T-cell (primary cell): ENCODE measurements at regions not wholly inside any gene's neighbourhood (a gene's known extent, or its start where the extent isn't known, plus 50 kb on each side); places are given as distances from the start of the nearest gene placed in this dataset.

Source experiments
- ATAC-seq, 4 experiments: fragments of 200-7000 bp in 3 of 4; fragments of 150-1000 bp in 1 of 4; cut with Tn5 transposase; replicated peaks in 1 of 4; 1 replicate in 3 of 4; 2 replicates in 1 of 4; pipeline ENCODE4 v1.10.0; 2021; ENCODE audit warnings: moderate library complexity in 3 of 4, mild to moderate bottlenecking in 2 of 4, moderate number of reproducible peaks in 1 of 4
- CTCF ChIA-PET, 2 donors: fragments of 300-600 bp; sonication (Branson Sonifier 250); formaldehyde crosslinking; loops; one replicate each; lab custom pipeline; 2022; ENCODE audit warnings: antibody characterized with exemption in 2 of 2; lab: Charles Lee
- POLR2A ChIA-PET, 2 donors: fragments of 300-600 bp; sonication (Branson Sonifier 250); formaldehyde crosslinking; loops; one replicate each; lab custom pipeline; 2022; ENCODE audit warnings: antibody characterized with exemption in 2 of 2; lab: Charles Lee
- DNase-seq, 35 experiments: peaks; one replicate each; pipeline versions ENCODE4 v3.0.0 to v3.0.0-alpha.2; 2013 to 2023
- H3K27ac ChIP-seq: one replicate; pipeline ENCODE4 v1.5.1; 2013; ENCODE audit warnings: low read length
- H3K27me3 ChIP-seq, 2 experiments: replicated peaks in 1 of 2; 1 replicate in 1 of 2; 2 replicates in 1 of 2; pipeline versions ENCODE4 v1.6.1 to v1.7.0; 2013; ENCODE audit warnings: low read length in 1 of 2, mixed read lengths in 1 of 2; ENCODE audit not compliant: control insufficient read depth in 2 of 2, insufficient read depth in 2 of 2; ENCODE audit errors: extremely low read depth in 1 of 2
- H3K36me3 ChIP-seq, 2 donors: 1 replicate in 1 of 2; 2 replicates in 1 of 2; pipeline versions ENCODE4 v1.6.1 to v1.7.0; 2013; ENCODE audit warnings: low read length in 1 of 2; ENCODE audit not compliant: control insufficient read depth in 2 of 2, insufficient read depth in 1 of 2; ENCODE audit errors: extremely low read depth in 1 of 2
- H3K4me1 ChIP-seq, 2 experiments: 1 replicate in 1 of 2; 2 replicates in 1 of 2; pipeline versions ENCODE4 v1.6.1 to v1.7.0; 2013; ENCODE audit warnings: low read length in 2 of 2, mixed read lengths in 1 of 2; ENCODE audit not compliant: insufficient read depth in 2 of 2, control insufficient read depth in 1 of 2; ENCODE audit errors: extremely low read depth in 1 of 2
- H3K4me3 ChIP-seq, 2 donors: 1 replicate in 1 of 2; 2 replicates in 1 of 2; pipeline versions ENCODE4 v1.5.1 to v1.7.0; 2013; ENCODE audit warnings: mild to moderate bottlenecking in 2 of 2, low read length in 1 of 2, moderate library complexity in 1 of 2; ENCODE audit not compliant: control insufficient read depth in 1 of 2; ENCODE audit errors: extremely low read depth in 1 of 2
- H3K9me3 ChIP-seq: 2 replicates; pipeline ENCODE4 v1.7.0; 2013
- H3K27ac Mint-ChIP-seq, 2 donors: one replicate each; pipeline ENCODE4 v1.8.0; 2020 to 2021; ENCODE audit warnings: mild to moderate bottlenecking in 2 of 2, mixed read lengths in 2 of 2
- H3K27me3 Mint-ChIP-seq, 2 donors: one replicate each; pipeline ENCODE4 v1.8.0; 2021 to 2022; ENCODE audit warnings: mixed read lengths in 2 of 2
- H3K36me3 Mint-ChIP-seq: one replicate; pipeline ENCODE4 v1.8.0; 2021; ENCODE audit warnings: mixed read lengths
- H3K4me1 Mint-ChIP-seq, 3 donors: one replicate each; pipeline ENCODE4 v1.8.0; 2020 to 2022; ENCODE audit warnings: mixed read lengths in 3 of 3, mild to moderate bottlenecking in 1 of 3
- H3K4me3 Mint-ChIP-seq, 3 donors: one replicate each; pipeline ENCODE4 v1.8.0; 2020 to 2022; ENCODE audit warnings: mild to moderate bottlenecking in 3 of 3, mixed read lengths in 3 of 3, moderate library complexity in 3 of 3
- H3K9me3 Mint-ChIP-seq, 3 donors: one replicate each; pipeline ENCODE4 v1.8.0; 2020 to 2022; ENCODE audit warnings: mixed read lengths in 3 of 3
- WGBS: methylation state at CpG from one replicate; pipeline ENCODE4 v1.1.5; 2013; ENCODE audit warnings: missing lambda C conversion rate; ENCODE audit not compliant: insufficient coverage; 5-methylcytosine and 5-hydroxymethylcytosine counted together

DNA sequence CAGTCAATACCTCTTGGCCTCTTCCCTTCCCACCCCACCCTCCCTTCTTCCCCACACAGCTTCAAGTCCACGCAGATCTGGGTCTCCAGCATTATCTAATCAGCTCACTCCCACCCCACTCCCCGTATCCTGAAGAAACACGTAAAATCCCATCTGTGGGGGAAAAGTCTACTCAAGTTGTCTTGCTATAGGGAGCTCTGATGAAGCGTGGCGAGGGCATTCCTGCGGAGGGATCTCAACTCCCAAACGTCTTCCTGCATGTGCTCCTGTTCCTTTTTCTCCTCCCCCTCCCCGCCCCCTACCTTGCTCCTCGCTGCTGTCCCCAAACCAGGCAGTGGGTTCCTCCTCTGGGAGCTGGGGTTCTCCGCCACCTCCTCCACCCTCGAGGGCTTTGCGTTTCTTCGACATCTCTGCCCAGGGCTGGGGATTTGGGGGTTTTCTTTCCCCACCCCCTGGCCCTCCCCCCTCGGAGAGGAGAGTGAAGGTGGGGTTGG is 181.8 kb downstream of the TBXT start:
- ATAC-seq (no peak), DNase-seq (no peak)
- H3K27ac ChIP-seq: no peak overlapping the region
- peaks cover 0 to 3% of the 10 kb centered on the region in 2 experiments for H3K4me1 ChIP-seq
- H3K36me3 Mint-ChIP-seq: no peaks in the 10 kb centered on the region
- no peaks in the 10 kb centered on the region for H3K9me3 ChIP-seq
- ChIA-PET POLR2A (no interaction called here), CTCF (no interaction called here)
- H3K27me3 ChIP-seq: peaks cover 2 to 48% of the 10 kb centered on the region in 2 experiments
- no peak overlapping the region for H3K4me3 Mint-ChIP-seq
- no peaks in the 10 kb centered on the region for H3K36me3 ChIP-seq
- H3K4me3 ChIP-seq: no peak overlapping the region
- peaks cover 40 to 52% of the 10 kb centered on the region in 2 donors for H3K27me3 Mint-ChIP-seq
- WGBS: no CpG with 5 or more reads among the region's 14 CpGs
- no peaks in the 10 kb centered on the region for H3K9me3 Mint-ChIP-seq
- peaks cover 9 to 16% (median 14%) of the 10 kb centered on the region in 3 donors for H3K4me1 Mint-ChIP-seq
- no peak overlapping the region for H3K27ac Mint-ChIP-seq

DNA sequence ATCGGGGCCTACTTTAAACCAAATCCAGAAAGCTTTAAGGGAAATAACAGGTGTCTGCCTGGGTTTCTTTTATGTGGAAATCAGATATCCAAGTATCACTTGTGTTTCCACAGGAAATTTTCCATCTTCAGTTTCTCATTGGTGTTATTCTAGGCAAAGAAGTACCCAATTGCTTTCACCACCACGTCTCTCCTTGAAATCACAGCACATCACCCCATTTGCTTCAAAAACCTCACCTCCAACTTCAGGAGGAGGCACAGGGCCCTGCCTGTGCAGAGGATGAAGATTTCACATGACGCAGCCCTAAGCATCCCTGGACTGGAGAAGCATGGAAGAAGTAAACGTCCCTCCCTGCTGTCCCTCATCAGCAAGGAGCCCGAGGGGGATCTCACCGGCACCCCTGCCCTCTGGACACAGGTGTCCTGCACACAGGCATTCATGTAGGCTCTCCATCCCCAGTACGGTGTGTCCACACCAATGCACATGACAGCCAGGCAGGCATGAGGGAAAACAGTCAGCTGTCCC is 182.3 kb downstream of the TBXT start:
- no peaks in the 10 kb centered on the region for H3K36me3 ChIP-seq
- ChIA-PET CTCF (no interaction called here), POLR2A (no interaction called here)
- 44% methylated on average over 6 of the region's 7 CpGs for WGBS
- no peaks in the 10 kb centered on the region for H3K36me3 Mint-ChIP-seq
- H3K4me3 ChIP-seq: no peak overlapping the region
- no peaks in the 10 kb centered on the region for H3K9me3 Mint-ChIP-seq
- no peak for DNase-seq
- no peaks in the 10 kb centered on the region for H3K9me3 ChIP-seq
- H3K4me1 ChIP-seq: peaks cover 0 to 3% of the 10 kb centered on the region in 2 experiments
- no peak overlapping the region for H3K4me3 Mint-ChIP-seq
- ATAC-seq: no peak
- peaks cover 2 to 46% of the 10 kb centered on the region in 2 experiments for H3K27me3 ChIP-seq
- H3K27ac ChIP-seq: no peak overlapping the region
- no peak overlapping the region for H3K27ac Mint-ChIP-seq
- peaks cover 35 to 50% of the 10 kb centered on the region in 2 donors for H3K27me3 Mint-ChIP-seq
- H3K4me1 Mint-ChIP-seq: peaks cover 9 to 16% (median 14%) of the 10 kb centered on the region in 3 donors

DNA sequence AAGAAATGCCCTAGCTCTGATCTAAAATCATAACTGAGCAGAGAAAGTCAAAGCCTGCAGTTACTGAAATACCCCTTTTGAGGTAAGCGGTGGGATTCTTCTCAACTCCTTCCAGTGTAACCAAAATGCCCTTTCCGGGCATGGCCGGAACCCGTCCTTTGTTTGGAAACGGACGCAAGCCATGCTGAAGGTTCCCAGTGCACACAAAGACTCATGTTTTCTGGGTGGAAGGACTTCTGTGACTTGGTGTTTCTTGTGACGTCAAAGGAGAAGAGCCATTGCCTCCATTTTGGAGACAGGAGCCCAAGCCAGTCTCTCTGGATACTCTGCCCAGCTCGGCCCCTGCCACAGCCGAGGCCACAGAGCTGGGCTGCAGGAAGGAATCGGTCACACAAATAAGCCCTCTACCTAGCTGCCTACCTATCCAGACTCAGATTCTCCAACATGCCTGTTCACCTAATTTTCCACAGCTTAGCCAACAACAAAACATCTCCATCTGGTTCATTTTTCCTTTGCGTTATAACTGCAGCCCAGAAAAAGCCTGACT is 182.8 kb downstream of the TBXT start:
- POLR2A ChIA-PET: no interaction called here
- DNase-seq (no peak), ATAC-seq (no peak)
- CTCF ChIA-PET: no interaction called here
- Histone ChIP-seq H3K9me3 (no peaks in the 10 kb centered on the region), H3K4me3 (no peak overlapping the region), H3K4me1 (peaks cover 0 to 3% of the 10 kb centered on the region in 2 experiments), H3K36me3 (no peaks in the 10 kb centered on the region), H3K27me3 (peaks cover 2 to 43% of the 10 kb centered on the region in 2 experiments), H3K27ac (no peak overlapping the region)
- Mint-ChIP-seq H3K4me3 (no peak overlapping the region), H3K36me3 (no peaks in the 10 kb centered on the region), H3K9me3 (no peaks in the 10 kb centered on the region), H3K27me3 (peaks cover 30 to 44% of the 10 kb centered on the region in 2 donors), H3K27ac (no peak overlapping the region), H3K4me1 (peaks cover 9 to 16% (median 14%) of the 10 kb centered on the region in 3 donors)
- WGBS: 83% methylated on average over 8 of the region's 11 CpGs

DNA sequence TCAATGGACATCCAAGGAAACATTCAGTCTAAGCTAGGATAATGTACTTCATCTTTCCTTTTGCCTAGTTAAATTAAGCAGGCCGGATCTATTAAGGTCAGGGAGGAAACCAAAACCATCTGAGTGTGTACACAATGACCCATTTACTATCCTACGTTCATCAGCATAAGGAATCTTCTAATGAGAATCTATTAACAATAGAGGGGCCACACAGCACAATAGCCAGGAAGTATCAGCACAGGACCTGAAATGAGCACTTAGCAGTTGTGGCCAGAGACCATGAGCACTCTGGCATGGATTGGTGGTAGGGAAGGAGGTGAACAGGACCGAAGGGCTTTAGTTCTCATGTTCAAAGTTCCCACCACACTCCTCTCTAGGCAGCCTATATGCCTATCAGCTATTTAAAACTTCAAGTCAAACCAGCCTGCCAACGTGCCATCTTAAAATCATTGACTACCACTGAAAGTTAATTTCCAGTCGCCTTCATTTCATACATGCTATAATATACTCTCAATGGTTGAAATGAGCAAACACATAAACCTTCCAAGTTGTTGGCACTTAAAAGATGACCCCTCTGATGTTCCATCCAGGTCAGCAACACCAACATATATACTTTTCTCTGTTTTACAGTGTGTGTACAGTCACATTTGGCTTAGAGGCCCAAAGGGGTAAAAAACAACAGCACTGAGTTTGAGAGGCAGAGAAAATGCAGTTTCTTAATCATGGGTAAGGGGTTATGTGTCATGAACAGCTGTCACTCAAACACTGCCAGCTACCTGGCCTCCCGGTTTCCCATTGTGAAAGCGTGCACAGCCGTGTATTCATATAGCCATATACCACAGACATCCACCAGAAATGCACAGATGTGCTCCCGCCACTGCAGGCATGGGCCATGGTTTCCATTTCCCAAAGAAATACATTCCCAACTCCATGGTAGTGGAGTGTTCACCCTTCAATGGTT is 184.3 kb downstream of the TBXT start:
- CTCF ChIA-PET: no interaction called here
- H3K4me3 ChIP-seq: no peak overlapping the region
- Mint-ChIP-seq H3K36me3 (no peaks in the 10 kb centered on the region), H3K4me3 (no peak overlapping the region), H3K9me3 (no peaks in the 10 kb centered on the region), H3K27me3 (peaks cover 23 to 35% of the 10 kb centered on the region in 2 donors), H3K4me1 (peaks cover 9 to 14% (median 12%) of the 10 kb centered on the region in 3 donors), H3K27ac (no peak overlapping the region)
- DNase-seq: no peak
- H3K9me3 ChIP-seq: no peaks in the 10 kb centered on the region
- ATAC-seq: no peak
- peaks cover 0 to 36% of the 10 kb centered on the region in 2 experiments for H3K27me3 ChIP-seq
- 80% methylated on average over 3 of the region's 9 CpGs for WGBS
- H3K4me1 ChIP-seq: peaks cover 0 to 3% of the 10 kb centered on the region in 2 experiments
- H3K36me3 ChIP-seq: no peaks in the 10 kb centered on the region
- POLR2A ChIA-PET: no interaction called here
- no peak overlapping the region for H3K27ac ChIP-seq

DNA sequence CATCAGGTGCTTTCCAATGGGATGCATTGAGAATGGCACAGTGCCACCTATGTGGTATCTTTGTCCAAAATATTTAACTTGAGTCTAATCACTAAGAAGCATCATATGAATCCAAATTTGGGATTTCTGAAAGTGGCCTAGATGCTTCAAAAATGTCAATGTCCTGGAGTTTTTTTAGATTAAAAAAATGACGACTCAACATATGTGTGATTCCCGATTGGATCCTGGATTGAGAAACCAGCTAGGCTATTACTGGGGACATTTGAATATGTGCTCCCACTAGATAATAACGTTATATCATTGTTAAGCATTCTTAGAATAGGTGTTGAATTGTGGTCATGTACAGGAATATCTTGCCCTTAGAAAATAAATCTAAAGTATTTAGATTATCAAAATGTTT is 189.2 kb downstream of the TBXT start:
- Histone ChIP-seq H3K36me3 (no peaks in the 10 kb centered on the region), H3K9me3 (no peaks in the 10 kb centered on the region), H3K4me3 (no peak overlapping the region), H3K27me3 (peaks cover 0 to 7% of the 10 kb centered on the region in 2 experiments), H3K4me1 (no peaks in the 10 kb centered on the region), H3K27ac (no peak overlapping the region)
- Mint-ChIP-seq H3K4me3 (no peak overlapping the region), H3K27me3 (peaks cover 8 to 11% of the 10 kb centered on the region in 2 donors), H3K36me3 (no peaks in the 10 kb centered on the region), H3K9me3 (no peaks in the 10 kb centered on the region), H3K27ac (no peak overlapping the region), H3K4me1 (no peaks in the 10 kb centered on the region)
- CTCF ChIA-PET: no interaction called here
- DNase-seq (no peak), ATAC-seq (no peak)
- POLR2A ChIA-PET: no interaction called here
- 83% methylated on average over 1 of the region's 3 CpGs for WGBS

DNA sequence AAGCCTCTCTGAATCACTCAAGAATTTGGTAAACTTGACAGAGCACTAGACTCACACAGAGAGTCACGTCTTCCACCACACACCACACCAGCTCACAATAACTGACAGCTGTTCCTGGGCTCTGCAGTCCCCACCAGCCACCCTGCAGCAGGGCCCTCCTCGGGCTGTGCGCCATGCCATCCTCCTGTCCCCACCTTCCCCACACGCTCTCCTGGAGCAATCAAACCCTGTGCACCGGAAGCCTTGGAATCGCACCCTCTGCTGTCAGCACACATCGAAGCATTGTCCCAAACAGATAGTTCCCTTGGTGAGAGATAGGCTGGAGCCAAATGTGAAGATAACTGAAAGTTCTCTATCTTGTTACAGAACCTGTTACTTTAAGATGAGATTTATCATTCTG is 191.0 kb downstream of the TBXT start:
- no peaks in the 10 kb centered on the region for H3K36me3 ChIP-seq
- no peaks in the 10 kb centered on the region for H3K36me3 Mint-ChIP-seq
- ChIA-PET CTCF (no interaction called here), POLR2A (no interaction called here)
- H3K4me1 Mint-ChIP-seq: no peaks in the 10 kb centered on the region
- H3K9me3 ChIP-seq: no peaks in the 10 kb centered on the region
- ATAC-seq (no peak), DNase-seq (no peak)
- no peak overlapping the region for H3K4me3 ChIP-seq
- no peaks in the 10 kb centered on the region for H3K9me3 Mint-ChIP-seq
- no peak overlapping the region for H3K27ac Mint-ChIP-seq
- peaks cover 5 to 11% of the 10 kb centered on the region in 2 donors for H3K27me3 Mint-ChIP-seq
- H3K4me3 Mint-ChIP-seq: no peak overlapping the region
- H3K27me3 ChIP-seq: peaks cover 0 to 10% of the 10 kb centered on the region in 2 experiments
- H3K4me1 ChIP-seq: no peaks in the 10 kb centered on the region
- no peak overlapping the region for H3K27ac ChIP-seq
- WGBS: 86% methylated on average over 3 of the region's 7 CpGs
